RWPE2 (cell line): ENCODE measurements at regions not wholly inside any gene's neighbourhood (a gene's known extent, or its start where the extent isn't known, plus 50 kb on each side); places are given as distances from the start of the nearest gene placed in this dataset.

Experiments used
- ATAC-seq: fragments of 200-7000 bp; cut with Tn5 transposase; 3 replicates; pipeline ENCODE4 v1.9.1; 2021; ENCODE audit warnings: low read depth
- DNase-seq: peaks from one replicate; pipeline ENCODE4 v3.0.0-alpha.2; 2020; ENCODE audit warnings: low spot score
- H3K27ac ChIP-seq: fragments of 450-650 bp; 2 replicates; pipeline ENCODE4 v1.5.1; 2017; ENCODE audit warnings: mild to moderate bottlenecking; ENCODE audit not compliant: poor library complexity, severe bottlenecking
- H3K27me3 ChIP-seq: fragments of 250-450 bp; sonication (Bioruptor Pico); 2 replicates; pipeline ENCODE4 v1.5.1; 2021; ENCODE audit warnings: mild to moderate bottlenecking, moderate library complexity; ENCODE audit not compliant: insufficient read depth, poor library complexity, severe bottlenecking
- H3K36me3 ChIP-seq: fragments of 250-450 bp; sonication (Bioruptor Pico); 2 replicates; pipeline ENCODE4 v1.5.1; 2020; ENCODE audit warnings: low read depth, mild to moderate bottlenecking, moderate library complexity
- H3K4me1 ChIP-seq: fragments of 250-450 bp; sonication (Bioruptor Pico); 2 replicates; pipeline ENCODE4 v1.5.1; 2021; ENCODE audit warnings: mild to moderate bottlenecking, moderate library complexity; ENCODE audit not compliant: insufficient read depth, poor library complexity, severe bottlenecking
- H3K4me3 ChIP-seq: fragments of 250-450 bp; sonication (Bioruptor Pico); 2 replicates; pipeline ENCODE4 v1.5.1; 2021; ENCODE audit warnings: mild to moderate bottlenecking, moderate library complexity; ENCODE audit not compliant: severe bottlenecking
- H3K9me3 ChIP-seq: fragments of 250-450 bp; sonication (Bioruptor Pico); 2 replicates; pipeline ENCODE4 v1.5.1; 2021; ENCODE audit warnings: mild to moderate bottlenecking, moderate library complexity; ENCODE audit not compliant: severe bottlenecking
- CTCF ChIP-seq: fragments of 450-650 bp; IDR thresholded peaks from one replicate; pipeline ENCODE4 v1.5.1; 2017; ENCODE audit warnings: mild to moderate bottlenecking, moderate library complexity; ENCODE audit not compliant: poor library complexity, severe bottlenecking

GRCh38 chr16:54631782-54632181 is 298.9 kb upstream of the IRX5 start:
- ATAC-seq = no peak
- Histone ChIP-seq H3K9me3 (no peaks in the 10 kb centered on the region), H3K27ac (no peak overlapping the region), H3K4me3 (no peak overlapping the region), H3K4me1 (no peaks in the 10 kb centered on the region), H3K36me3 (no peaks in the 10 kb centered on the region), H3K27me3 (no peaks in the 10 kb centered on the region)
- TF ChIP-seq CTCF = no peak
- no peak for DNase-seq

DNA sequence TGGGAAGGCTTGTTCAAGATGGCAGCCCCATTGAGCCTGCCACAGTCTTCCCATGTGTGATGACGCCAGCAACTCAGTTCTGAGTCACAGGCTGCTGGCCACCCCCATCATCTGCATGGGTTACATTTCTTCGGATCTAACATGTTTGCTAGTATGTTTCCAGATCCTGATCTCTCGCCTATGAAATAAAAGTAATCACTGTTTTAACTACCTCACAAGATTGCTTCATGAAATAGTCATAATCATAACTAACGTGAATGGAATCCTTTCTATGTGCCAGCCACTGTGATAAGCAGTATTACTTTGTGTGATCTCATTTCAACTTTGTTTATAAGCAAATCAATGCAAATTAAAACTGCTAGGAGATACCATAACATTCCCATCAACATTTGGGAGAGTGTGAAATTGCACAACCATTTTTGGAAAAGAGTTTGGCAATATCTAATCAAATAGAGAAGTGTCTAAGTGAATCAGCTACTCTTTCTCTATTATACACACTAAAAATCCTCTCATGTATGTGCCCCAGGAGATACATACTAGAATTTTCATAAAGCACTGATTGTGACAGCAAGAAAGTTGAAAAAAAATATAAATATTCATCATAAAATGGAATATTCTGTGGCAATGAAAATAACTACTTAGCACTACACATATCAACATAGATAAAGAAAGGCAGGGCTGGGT is 300.2 kb upstream of the IRX5 start:
- no peak for TF ChIP-seq CTCF
- Histone ChIP-seq H3K27ac (no peak overlapping the region), H3K4me3 (no peak overlapping the region), H3K9me3 (no peaks in the 10 kb centered on the region), H3K36me3 (no peaks in the 10 kb centered on the region), H3K27me3 (no peaks in the 10 kb centered on the region), H3K4me1 (no peaks in the 10 kb centered on the region)
- ATAC-seq = peak; percentile 44; the same call in 2 of the 3 replicates
- DNase-seq = no peak

DNA sequence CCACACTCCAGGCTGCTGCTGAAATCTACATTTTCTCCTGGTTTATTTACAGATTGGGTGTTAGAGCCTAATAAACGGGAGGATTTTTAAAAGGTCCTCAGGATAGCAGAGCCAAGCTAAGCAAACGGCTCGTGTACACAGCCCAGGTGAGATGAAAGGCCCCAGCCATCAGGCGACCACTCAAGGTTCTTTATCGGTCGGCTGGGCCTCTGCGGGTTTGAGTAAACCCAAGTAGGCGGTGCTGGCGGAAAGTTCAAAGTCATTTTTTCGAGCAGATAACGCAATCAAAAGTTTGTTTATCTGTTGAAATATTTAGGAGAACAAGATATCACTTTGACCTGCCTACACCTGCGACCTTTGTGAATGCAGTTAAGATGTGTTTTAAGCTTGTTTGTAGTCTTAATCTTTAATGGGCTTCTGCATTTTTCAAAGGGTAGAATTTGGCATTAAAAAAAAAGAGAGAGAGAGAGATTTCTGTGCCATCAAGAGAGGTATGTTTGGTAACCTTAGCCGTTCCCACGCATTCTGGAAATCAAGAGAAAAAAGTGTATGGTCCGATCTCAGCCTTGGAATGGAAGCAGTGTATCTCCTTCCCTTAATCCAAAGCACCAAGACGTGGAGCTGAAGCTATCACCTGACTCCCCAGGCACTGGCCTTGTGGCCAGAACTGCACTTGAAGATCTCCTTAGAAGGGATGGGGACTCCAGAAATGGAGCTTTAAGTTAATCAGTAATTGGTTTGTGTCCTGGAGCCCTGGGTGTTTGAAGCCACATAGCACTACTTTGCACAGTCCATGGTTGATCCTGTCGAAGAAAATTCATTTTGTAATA is 301.7 kb upstream of the IRX5 start:
- Histone ChIP-seq H3K36me3 (no peaks in the 10 kb centered on the region), H3K4me1 (no peaks in the 10 kb centered on the region), H3K4me3 (no peak overlapping the region), H3K27ac (no peak overlapping the region), H3K9me3 (no peaks in the 10 kb centered on the region), H3K27me3 (no peaks in the 10 kb centered on the region)
- DNase-seq = no peak
- no peak for TF ChIP-seq CTCF
- no peak for ATAC-seq

GRCh38 chr16:54627616-54628015 is 303.0 kb upstream of the IRX5 start:
- ATAC-seq = no peak

More at GRCh38 chr16:54627616-54628015, 303.0 kb upstream of the IRX5 start:
- Histone ChIP-seq H3K4me3 (no peak overlapping the region), H3K27me3 (no peaks in the 10 kb centered on the region), H3K36me3 (no peaks in the 10 kb centered on the region), H3K9me3 (no peaks in the 10 kb centered on the region), H3K4me1 (no peaks in the 10 kb centered on the region), H3K27ac (no peak overlapping the region)
- DNase-seq = no peak
- no peak for TF ChIP-seq CTCF
